ENCODE measurements at regions not wholly inside any gene's neighbourhood (a gene's known extent, or its start where the extent isn't known, plus 50 kb on each side); places are given as distances from the start of the nearest gene placed in this dataset.

DNA sequence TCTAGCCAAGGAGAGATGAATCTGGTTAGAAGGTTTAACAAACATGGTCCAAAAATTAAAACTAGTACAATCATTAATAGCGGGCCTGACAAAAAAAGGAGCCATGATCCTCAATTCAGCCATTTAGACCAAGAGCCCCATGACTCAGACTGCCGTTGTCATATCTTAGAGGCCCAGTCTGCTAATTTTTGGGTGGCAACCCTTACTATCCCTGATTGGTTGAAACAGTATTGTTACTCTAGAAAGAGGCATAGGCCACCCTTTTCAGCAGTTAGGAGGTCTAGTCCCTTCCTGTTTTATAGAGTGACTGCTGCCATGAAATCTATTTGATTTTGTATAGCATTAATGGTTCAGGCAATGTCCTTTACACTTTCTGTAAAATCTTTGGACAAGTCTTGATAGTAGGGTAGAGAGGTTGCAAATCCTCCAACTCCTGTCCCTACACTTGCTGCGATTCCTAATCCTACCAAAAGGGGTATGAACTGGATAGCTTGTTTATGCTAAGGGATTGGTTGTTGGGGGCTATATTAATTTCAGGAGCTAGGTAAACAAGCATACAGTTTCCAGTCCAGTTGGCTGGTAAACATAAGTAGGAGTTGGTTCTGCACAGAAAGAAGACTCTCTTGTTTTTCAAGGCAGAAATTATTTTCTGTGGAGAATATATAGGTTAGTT, 1056.3 kb upstream of the CNTN5 start:
- TF ChIP-seq, protein P1, sequence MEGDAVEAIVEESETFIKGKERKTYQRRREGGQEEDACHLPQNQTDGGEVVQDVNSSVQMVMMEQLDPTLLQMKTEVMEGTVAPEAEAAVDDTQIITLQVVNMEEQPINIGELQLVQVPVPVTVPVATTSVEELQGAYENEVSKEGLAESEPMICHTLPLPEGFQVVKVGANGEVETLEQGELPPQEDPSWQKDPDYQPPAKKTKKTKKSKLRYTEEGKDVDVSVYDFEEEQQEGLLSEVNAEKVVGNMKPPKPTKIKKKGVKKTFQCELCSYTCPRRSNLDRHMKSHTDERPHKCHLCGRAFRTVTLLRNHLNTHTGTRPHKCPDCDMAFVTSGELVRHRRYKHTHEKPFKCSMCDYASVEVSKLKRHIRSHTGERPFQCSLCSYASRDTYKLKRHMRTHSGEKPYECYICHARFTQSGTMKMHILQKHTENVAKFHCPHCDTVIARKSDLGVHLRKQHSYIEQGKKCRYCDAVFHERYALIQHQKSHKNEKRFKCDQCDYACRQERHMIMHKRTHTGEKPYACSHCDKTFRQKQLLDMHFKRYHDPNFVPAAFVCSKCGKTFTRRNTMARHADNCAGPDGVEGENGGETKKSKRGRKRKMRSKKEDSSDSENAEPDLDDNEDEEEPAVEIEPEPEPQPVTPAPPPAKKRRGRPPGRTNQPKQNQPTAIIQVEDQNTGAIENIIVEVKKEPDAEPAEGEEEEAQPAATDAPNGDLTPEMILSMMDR (IDR thresholded peaks at IDR 0.05), result no peak
- TF ChIP-seq POLR2A (IDR thresholded peaks at IDR 0.05), result no peak
